Spinal cord (tissue), 9 donors: ENCODE measurements at regions not wholly inside any gene's neighbourhood (a gene's known extent, or its start where the extent isn't known, plus 50 kb on each side); places are given as distances from the start of the nearest gene placed in this dataset.
"Not testable (repeated sequence)": the region's sequence is repeated elsewhere in the genome, so short reads cannot be mapped to it uniquely, and the experiment has no call there.

Source experiments
- DNase-seq, 6 donors: peaks; one replicate each; pipeline versions ENCODE4 v3.0.0 to v3.0.0-alpha.2; 2013 to 2015; ENCODE audit warnings: low spot score in 6 of 6, low read depth in 4 of 6
- H3K27ac ChIP-seq: one replicate; pipeline ENCODE4 v1.5.1; 2013; ENCODE audit warnings: low read depth, low read length, control low read depth
- H3K27me3 ChIP-seq: one replicate; pipeline ENCODE4 v1.6.1; 2013; ENCODE audit warnings: low read length; ENCODE audit not compliant: control insufficient read depth, insufficient read depth
- H3K36me3 ChIP-seq: one replicate; pipeline ENCODE4 v1.6.1; 2013; ENCODE audit warnings: low read length; ENCODE audit not compliant: control insufficient read depth, insufficient read depth
- H3K4me1 ChIP-seq: one replicate; pipeline ENCODE4 v1.6.1; 2013; ENCODE audit warnings: low read length; ENCODE audit not compliant: control insufficient read depth, insufficient read depth
- H3K4me3 ChIP-seq: one replicate; pipeline ENCODE4 v1.5.1; 2013; ENCODE audit warnings: low read depth, low read length, control low read depth
- H3K9me3 ChIP-seq: one replicate; pipeline ENCODE4 v1.6.1; 2013; ENCODE audit warnings: low read length; ENCODE audit not compliant: control insufficient read depth, insufficient read depth
- WGBS: methylation state at CpG from one replicate; pipeline ENCODE4 v1.1.5; 2013; ENCODE audit warnings: missing lambda C conversion rate; ENCODE audit not compliant: insufficient coverage; 5-methylcytosine and 5-hydroxymethylcytosine counted together
- donor health status: healthy.

GRCh38 chr14:105962532-105962931 lies 436.1 kb downstream of the TMEM121 start:
- WGBS: 43% methylated on average over 3 of the region's 3 CpGs
- Histone ChIP-seq H3K9me3 (peaks cover 1% of the 10 kb centered on the region), H3K4me1 (no peaks in the 10 kb centered on the region), H3K27ac (no peak overlapping the region), H3K27me3 (no peaks in the 10 kb centered on the region), H3K36me3 (no peaks in the 10 kb centered on the region), H3K4me3 (no peak overlapping the region)
- DNase-seq: no peak

DNA sequence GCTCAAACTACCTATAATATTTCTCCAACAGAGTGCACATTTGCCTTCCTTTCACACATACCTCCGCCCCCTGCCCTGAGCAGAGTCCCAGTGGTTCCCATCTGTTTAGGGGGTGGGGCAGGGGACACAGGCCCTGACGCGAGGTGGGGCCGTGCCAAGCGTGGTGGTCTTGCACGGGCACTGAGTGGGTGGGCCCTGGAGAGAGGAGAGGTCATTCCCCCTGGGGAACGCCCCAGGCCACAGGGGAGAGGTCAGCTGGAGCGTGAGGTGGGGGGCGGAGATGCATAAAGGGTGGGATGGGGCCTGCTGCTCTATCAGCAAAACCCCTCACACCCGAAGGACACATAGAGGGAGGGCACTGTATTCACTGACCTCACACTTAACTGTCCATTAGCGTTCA lies 441.9 kb downstream of the TMEM121 start:
- DNase-seq: no peak
- Histone ChIP-seq H3K4me1 (no peaks in the 10 kb centered on the region), H3K36me3 (no peaks in the 10 kb centered on the region), H3K27me3 (no peaks in the 10 kb centered on the region), H3K27ac (no peak overlapping the region), H3K4me3 (no peak overlapping the region), H3K9me3 (peaks cover 1% of the 10 kb centered on the region)
- 60% methylated on average over 5 of the region's 11 CpGs for WGBS

- WGBS: no CpG with 5 or more reads among the region's 6 CpGs
Measured at GRCh38 chr14:105969026-105969425, 442.6 kb downstream of the TMEM121 start.

GRCh38 chr14:105970821-105971220 lies 444.4 kb downstream of the TMEM121 start:
- not testable (repeated sequence) for H3K27ac ChIP-seq, H3K4me1 ChIP-seq, H3K36me3 ChIP-seq, H3K27me3 ChIP-seq, H3K9me3 ChIP-seq, DNase-seq, H3K4me3 ChIP-seq
- WGBS: 82% methylated on average over 4 of the region's 8 CpGs

More at GRCh38 chr14:105969026-105969425, 442.6 kb downstream of the TMEM121 start:
- H3K27me3 ChIP-seq, H3K36me3 ChIP-seq, H3K9me3 ChIP-seq, H3K4me3 ChIP-seq, DNase-seq, H3K27ac ChIP-seq, H3K4me1 ChIP-seq: not testable (repeated sequence)

GRCh38 chr14:105971593-105972500 lies 445.5 kb downstream of the TMEM121 start:
- Histone ChIP-seq H3K27ac (no peak overlapping the region), H3K4me1 (no peaks in the 10 kb centered on the region), H3K4me3 (no peak overlapping the region), H3K36me3 (no peaks in the 10 kb centered on the region), H3K27me3 (no peaks in the 10 kb centered on the region), H3K9me3 (no peaks in the 10 kb centered on the region)
- no peak for DNase-seq
- 82% methylated on average over 35 of the region's 35 CpGs for WGBS

DNA sequence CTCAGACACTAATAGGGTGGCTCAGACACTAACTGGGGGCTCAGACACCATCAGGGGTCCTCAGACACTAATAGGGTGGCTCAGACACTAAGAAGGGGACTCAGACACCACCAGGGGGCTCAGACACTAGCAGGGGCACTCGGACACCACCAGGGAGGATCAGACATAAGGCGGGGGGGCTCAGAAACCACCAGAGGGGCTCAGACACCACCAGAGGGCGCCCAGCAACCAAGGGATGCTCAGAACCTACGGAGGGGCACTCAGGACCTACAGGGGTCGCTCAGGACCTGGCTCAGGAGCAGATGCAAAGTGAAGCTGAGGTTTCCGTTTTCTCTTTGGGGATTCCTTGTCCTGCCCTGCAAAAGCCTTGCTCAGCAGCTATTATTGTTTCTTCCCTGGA lies 448.5 kb downstream of the TMEM121 start:
- Histone ChIP-seq H3K4me3 (no peak overlapping the region), H3K27me3 (no peaks in the 10 kb centered on the region), H3K27ac (no peak overlapping the region), H3K4me1 (no peaks in the 10 kb centered on the region), H3K9me3 (no peaks in the 10 kb centered on the region), H3K36me3 (no peaks in the 10 kb centered on the region)
- 27% methylated on average over 4 of the region's 6 CpGs for WGBS
- DNase-seq: no peak

GRCh38 chr14:105978618-105979295 lies 452.4 kb downstream of the TMEM121 start:
- 84% methylated on average over 26 of the region's 26 CpGs for WGBS
- no peak for DNase-seq
- Histone ChIP-seq H3K27me3 (no peaks in the 10 kb centered on the region), H3K36me3 (no peaks in the 10 kb centered on the region), H3K27ac (no peak overlapping the region), H3K4me3 (no peak overlapping the region), H3K9me3 (no peaks in the 10 kb centered on the region), H3K4me1 (no peaks in the 10 kb centered on the region)

GRCh38 chr14:105979446-105979845 lies 453.1 kb downstream of the TMEM121 start:
- Histone ChIP-seq H3K27ac (no peak overlapping the region), H3K4me3 (no peak overlapping the region), H3K36me3 (no peaks in the 10 kb centered on the region), H3K27me3 (no peaks in the 10 kb centered on the region), H3K4me1 (no peaks in the 10 kb centered on the region), H3K9me3 (no peaks in the 10 kb centered on the region)
- 66% methylated on average over 6 of the region's 9 CpGs for WGBS
- no peak for DNase-seq

GRCh38 chr14:105980224-105980623 lies 453.8 kb downstream of the TMEM121 start:
- Histone ChIP-seq H3K4me1 (no peaks in the 10 kb centered on the region), H3K36me3 (no peaks in the 10 kb centered on the region), H3K27me3 (no peaks in the 10 kb centered on the region), H3K9me3 (no peaks in the 10 kb centered on the region), H3K4me3 (no peak overlapping the region), H3K27ac (no peak overlapping the region)
- 49% methylated on average over 7 of the region's 10 CpGs for WGBS
- DNase-seq: no peak
